ENCODE measurements at regions not wholly inside any gene's neighbourhood (a gene's known extent, or its start where the extent isn't known, plus 50 kb on each side); places are given as distances from the start of the nearest gene placed in this dataset.
"Not testable (repeated sequence)": the region's sequence is repeated elsewhere in the genome, so short reads cannot be mapped to it uniquely, and the experiment has no call there.

GRCh38 chr2:48190230-48190629 is 124.3 kb upstream of the FOXN2 start:
- no peak for DNase-seq (ENCODE audit: low read depth)

GRCh38 chr2:48194641-48195040 is 119.8 kb upstream of the FOXN2 start:
- no peak for DNase-seq (ENCODE audit: low read depth)

GRCh38 chr2:48195169-48195568 is 119.3 kb upstream of the FOXN2 start:
- DNase-seq (ENCODE audit: low read depth), result no peak

GRCh38 chr2:48197618-48198017 is 116.9 kb upstream of the FOXN2 start:
- DNase-seq (ENCODE audit: low read depth), result no peak

- no peak for DNase-seq (ENCODE audit: low read depth)
Observed at GRCh38 chr2:48198371-48198770, 116.1 kb upstream of the FOXN2 start.

- no peak for DNase-seq (ENCODE audit: low read depth)
Observed at GRCh38 chr2:48199070-48199469, 115.4 kb upstream of the FOXN2 start.

- DNase-seq (ENCODE audit: low read depth), result no peak
Observed at GRCh38 chr2:48200620-48201293, 113.7 kb upstream of the FOXN2 start.

GRCh38 chr2:48201435-48201834 is 113.0 kb upstream of the FOXN2 start:
- DNase-seq (ENCODE audit: low read depth), result not testable (repeated sequence)

- no peak for DNase-seq (ENCODE audit: low read depth)
Observed at GRCh38 chr2:48202863-48203642, 111.4 kb upstream of the FOXN2 start.

- DNase-seq (ENCODE audit: low read depth), result no peak
Observed at GRCh38 chr2:48203668-48204067, 110.8 kb upstream of the FOXN2 start.

GRCh38 chr2:48204750-48205136 is 109.7 kb upstream of the FOXN2 start:
- no peak for DNase-seq (ENCODE audit: low read depth)

GRCh38 chr2:48205137-48205798 is 109.2 kb upstream of the FOXN2 start:
- no peak for DNase-seq (ENCODE audit: low read depth)

GRCh38 chr2:48206056-48206656 is 108.3 kb upstream of the FOXN2 start:
- not testable (repeated sequence) for DNase-seq (ENCODE audit: low read depth)

- DNase-seq (ENCODE audit: low read depth), result no peak
Observed at GRCh38 chr2:48207201-48207641, 107.3 kb upstream of the FOXN2 start.

- DNase-seq (ENCODE audit: low read depth), result no peak
Observed at GRCh38 chr2:48207851-48208250, 106.6 kb upstream of the FOXN2 start.

- no peak for DNase-seq (ENCODE audit: low read depth)
Observed at GRCh38 chr2:48209214-48209885, 105.1 kb upstream of the FOXN2 start.

- DNase-seq (ENCODE audit: low read depth), result no peak
Observed at GRCh38 chr2:48210189-48210588, 104.3 kb upstream of the FOXN2 start.

GRCh38 chr2:48213646-48214045 is 100.8 kb upstream of the FOXN2 start:
- no peak for DNase-seq (ENCODE audit: low read depth)

- no peak for DNase-seq (ENCODE audit: low read depth)
Observed at GRCh38 chr2:48218169-48218568, 96.3 kb upstream of the FOXN2 start.

GRCh38 chr2:48219234-48219554 is 95.3 kb upstream of the FOXN2 start:
- no peak for DNase-seq (ENCODE audit: low read depth)

- no peak for DNase-seq (ENCODE audit: low read depth)
Observed at GRCh38 chr2:48219555-48220436, 94.7 kb upstream of the FOXN2 start.
